Left ventricle myocardium inferior (tissue), 1 donor: ENCODE measurements at regions not wholly inside any gene's neighbourhood (a gene's known extent, or its start where the extent isn't known, plus 50 kb on each side); places are given as distances from the start of the nearest gene placed in this dataset.

Experiments used
- DNase-seq: peaks from one replicate; pipeline ENCODE4 v3.0.0-alpha.2; 2020
- H3K27ac ChIP-seq: fragments of 200-600 bp; replicated peaks from 2 replicates; pipeline ENCODE4 v1.8.0; 2021
- H3K27me3 ChIP-seq: fragments of 200-600 bp; 2 replicates; pipeline ENCODE4 v1.8.0; 2021; ENCODE audit warnings: low read depth
- H3K36me3 ChIP-seq: fragments of 200-600 bp; 2 replicates; pipeline ENCODE4 v1.8.0; 2021
- H3K4me1 ChIP-seq: fragments of 200-600 bp; 2 replicates; pipeline ENCODE4 v1.8.0; 2021
- H3K4me3 ChIP-seq: fragments of 200-600 bp; 2 replicates; pipeline ENCODE4 v1.8.0; 2021; ENCODE audit warnings: mild to moderate bottlenecking, moderate library complexity
- H3K9me3 ChIP-seq: fragments of 200-600 bp; replicated peaks from 2 replicates; pipeline ENCODE4 v1.8.0; 2021
- intact Hi-C: fragments of 100-400 bp; cut with micrococcal nuclease; formaldehyde crosslinking; loops from one replicate; pipeline ENCODE4 v1.11.0; 2022
- TF ChIP-seq, protein P1 (sequence below): fragments of 200-600 bp; IDR thresholded peaks from 2 replicates; pipeline ENCODE4 v1.8.0; 2021; ENCODE audit warnings: antibody characterized with exemption, mild to moderate bottlenecking, borderline replicate concordance
- donor health status: DM: no; HTN: yes; CAD: no; lungs with severe emphysema.

DNA sequence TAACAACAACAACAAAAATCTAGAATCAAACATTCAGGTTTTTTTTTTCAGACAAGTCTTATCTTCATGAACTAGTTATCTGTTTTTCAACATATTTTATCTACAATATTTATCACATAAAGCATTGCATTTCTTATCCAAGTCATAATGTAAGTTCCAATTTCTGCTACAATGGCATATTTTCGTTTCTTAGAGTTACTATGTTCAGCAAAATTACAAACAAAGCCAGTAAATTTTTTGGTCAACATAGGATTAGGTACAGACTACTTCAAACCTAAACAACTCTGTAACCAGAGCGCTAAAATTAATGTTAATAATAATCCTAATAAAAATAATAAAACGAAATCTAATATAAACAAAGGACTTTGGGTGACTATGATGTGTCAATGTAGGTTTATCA is 165.4 kb upstream of the TACR3 start:
- H3K27me3 ChIP-seq = no peaks in the 10 kb centered on the region
- intact Hi-C loops = no loop called here
- no peak for DNase-seq
- H3K9me3 ChIP-seq = peaks cover 3% of the 10 kb centered on the region
- H3K4me3 ChIP-seq = no peak overlapping the region
- TF ChIP-seq, protein P1, sequence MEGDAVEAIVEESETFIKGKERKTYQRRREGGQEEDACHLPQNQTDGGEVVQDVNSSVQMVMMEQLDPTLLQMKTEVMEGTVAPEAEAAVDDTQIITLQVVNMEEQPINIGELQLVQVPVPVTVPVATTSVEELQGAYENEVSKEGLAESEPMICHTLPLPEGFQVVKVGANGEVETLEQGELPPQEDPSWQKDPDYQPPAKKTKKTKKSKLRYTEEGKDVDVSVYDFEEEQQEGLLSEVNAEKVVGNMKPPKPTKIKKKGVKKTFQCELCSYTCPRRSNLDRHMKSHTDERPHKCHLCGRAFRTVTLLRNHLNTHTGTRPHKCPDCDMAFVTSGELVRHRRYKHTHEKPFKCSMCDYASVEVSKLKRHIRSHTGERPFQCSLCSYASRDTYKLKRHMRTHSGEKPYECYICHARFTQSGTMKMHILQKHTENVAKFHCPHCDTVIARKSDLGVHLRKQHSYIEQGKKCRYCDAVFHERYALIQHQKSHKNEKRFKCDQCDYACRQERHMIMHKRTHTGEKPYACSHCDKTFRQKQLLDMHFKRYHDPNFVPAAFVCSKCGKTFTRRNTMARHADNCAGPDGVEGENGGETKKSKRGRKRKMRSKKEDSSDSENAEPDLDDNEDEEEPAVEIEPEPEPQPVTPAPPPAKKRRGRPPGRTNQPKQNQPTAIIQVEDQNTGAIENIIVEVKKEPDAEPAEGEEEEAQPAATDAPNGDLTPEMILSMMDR = no peak
- H3K36me3 ChIP-seq = no peaks in the 10 kb centered on the region
- H3K4me1 ChIP-seq = no peaks in the 10 kb centered on the region
- H3K27ac ChIP-seq = no peak overlapping the region

DNA sequence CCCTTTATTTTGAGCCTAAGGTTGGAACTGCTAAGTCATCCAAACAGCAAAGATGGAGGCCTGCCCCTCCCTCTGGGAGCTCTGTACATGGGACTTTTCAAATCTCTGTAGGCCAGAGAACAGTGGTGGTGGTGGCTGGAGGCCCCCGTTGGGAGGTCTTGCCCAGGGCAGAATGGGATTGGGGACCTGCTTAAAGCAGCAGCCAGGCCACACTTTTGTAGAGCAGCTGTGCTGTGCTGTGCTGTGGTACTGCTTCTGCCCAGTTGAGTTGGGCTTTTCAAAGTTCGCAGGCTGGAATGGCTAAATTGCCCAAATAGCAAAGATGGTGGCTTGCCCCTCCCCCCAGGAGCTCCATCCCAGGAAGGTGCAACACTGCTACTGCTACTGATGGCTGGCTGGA is 147.5 kb upstream of the TACR3 start:
- H3K4me3 ChIP-seq = no peak overlapping the region
- no peaks in the 10 kb centered on the region for H3K4me1 ChIP-seq
- H3K27ac ChIP-seq = no peak overlapping the region
- no peaks in the 10 kb centered on the region for H3K27me3 ChIP-seq
- DNase-seq = no peak
- TF ChIP-seq, protein P1 = no peak
- intact Hi-C loops = no loop called here
- no peaks in the 10 kb centered on the region for H3K36me3 ChIP-seq
- peaks cover 17% of the 10 kb centered on the region for H3K9me3 ChIP-seq

DNA sequence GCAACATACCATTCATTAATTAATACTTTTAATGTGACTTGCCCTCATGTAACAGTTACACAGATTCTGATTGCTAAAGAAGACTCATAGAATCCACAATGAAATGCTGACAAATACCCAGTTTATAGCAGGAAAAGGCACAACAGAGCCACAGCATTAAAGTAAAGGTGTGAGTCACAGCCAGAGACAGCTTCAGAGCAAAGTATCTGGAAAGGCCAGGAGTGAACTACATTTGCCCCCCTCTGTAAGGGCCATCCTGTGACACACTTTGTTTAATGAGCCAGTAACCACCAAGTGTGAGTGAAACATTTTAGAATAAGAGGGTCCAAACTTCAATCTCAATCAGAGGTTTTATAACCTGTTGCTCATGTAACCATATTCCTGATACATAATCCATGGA is 133.8 kb upstream of the TACR3 start:
- intact Hi-C loops = no loop called here
- TF ChIP-seq, protein P1 = no peak

DNA sequence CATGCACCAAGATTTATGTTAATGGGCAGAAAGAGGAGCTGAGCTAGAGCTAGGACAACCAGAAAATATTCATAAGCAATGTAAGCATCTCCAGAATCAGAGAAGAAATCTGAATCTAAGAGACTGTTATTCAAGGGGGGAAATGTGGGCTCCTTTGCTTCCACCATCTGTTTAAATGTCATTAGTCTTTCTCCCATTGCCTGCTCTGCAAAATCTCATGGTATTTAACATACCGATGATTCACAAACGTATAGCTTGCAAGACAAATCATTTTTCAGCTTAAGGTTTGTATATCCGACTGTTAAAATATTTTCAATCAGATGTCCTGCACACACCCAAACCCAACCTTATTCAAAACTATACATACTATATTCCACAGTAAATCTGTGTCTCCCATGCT is 133.4 kb upstream of the TACR3 start:
- H3K4me1 ChIP-seq = no peaks in the 10 kb centered on the region
- DNase-seq = no peak
- no peaks in the 10 kb centered on the region for H3K27me3 ChIP-seq
- H3K27ac ChIP-seq = no peak overlapping the region
- H3K36me3 ChIP-seq = no peaks in the 10 kb centered on the region
- H3K9me3 ChIP-seq = peaks cover 32% of the 10 kb centered on the region
- intact Hi-C loops = no loop called here
- no peak overlapping the region for H3K4me3 ChIP-seq
- TF ChIP-seq, protein P1 = no peak

More for the DNA sequence above, 133.8 kb upstream of the TACR3 start:
- no peaks in the 10 kb centered on the region for H3K27me3 ChIP-seq
- no peaks in the 10 kb centered on the region for H3K36me3 ChIP-seq
- no peaks in the 10 kb centered on the region for H3K4me1 ChIP-seq
- H3K4me3 ChIP-seq = no peak overlapping the region
- no peak overlapping the region for H3K27ac ChIP-seq
- peaks cover 27% of the 10 kb centered on the region for H3K9me3 ChIP-seq
- DNase-seq = no peak

DNA sequence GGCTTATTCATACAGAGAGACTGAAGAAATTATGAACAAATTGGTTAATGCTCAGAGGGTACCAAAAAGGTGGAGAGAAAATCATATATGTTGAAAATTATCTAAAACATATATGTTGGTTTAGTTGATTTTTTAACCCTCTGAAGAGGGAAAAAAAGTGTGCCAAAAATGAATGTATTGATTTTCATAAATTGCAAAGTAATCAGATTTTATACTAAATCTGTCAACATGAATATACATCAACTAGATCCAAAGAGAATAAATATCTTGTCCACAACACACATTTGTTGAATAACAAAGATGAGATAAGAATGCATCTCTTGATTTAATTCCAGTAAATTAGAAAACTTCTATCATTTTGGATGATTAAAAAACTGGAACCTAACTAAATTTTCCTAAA is 125.3 kb upstream of the TACR3 start:
- H3K27me3 ChIP-seq = no peaks in the 10 kb centered on the region
- no peaks in the 10 kb centered on the region for H3K4me1 ChIP-seq
- intact Hi-C loops = no loop called here
- TF ChIP-seq, protein P1 = no peak
- H3K4me3 ChIP-seq = no peak overlapping the region
- peaks cover 43% of the 10 kb centered on the region for H3K9me3 ChIP-seq
- no peaks in the 10 kb centered on the region for H3K36me3 ChIP-seq
- no peak overlapping the region for H3K27ac ChIP-seq
- no peak for DNase-seq
